ENCODE measurements at regions not wholly inside any gene's neighbourhood (a gene's known extent, or its start where the extent isn't known, plus 50 kb on each side); places are given as distances from the start of the nearest gene placed in this dataset.

DNA sequence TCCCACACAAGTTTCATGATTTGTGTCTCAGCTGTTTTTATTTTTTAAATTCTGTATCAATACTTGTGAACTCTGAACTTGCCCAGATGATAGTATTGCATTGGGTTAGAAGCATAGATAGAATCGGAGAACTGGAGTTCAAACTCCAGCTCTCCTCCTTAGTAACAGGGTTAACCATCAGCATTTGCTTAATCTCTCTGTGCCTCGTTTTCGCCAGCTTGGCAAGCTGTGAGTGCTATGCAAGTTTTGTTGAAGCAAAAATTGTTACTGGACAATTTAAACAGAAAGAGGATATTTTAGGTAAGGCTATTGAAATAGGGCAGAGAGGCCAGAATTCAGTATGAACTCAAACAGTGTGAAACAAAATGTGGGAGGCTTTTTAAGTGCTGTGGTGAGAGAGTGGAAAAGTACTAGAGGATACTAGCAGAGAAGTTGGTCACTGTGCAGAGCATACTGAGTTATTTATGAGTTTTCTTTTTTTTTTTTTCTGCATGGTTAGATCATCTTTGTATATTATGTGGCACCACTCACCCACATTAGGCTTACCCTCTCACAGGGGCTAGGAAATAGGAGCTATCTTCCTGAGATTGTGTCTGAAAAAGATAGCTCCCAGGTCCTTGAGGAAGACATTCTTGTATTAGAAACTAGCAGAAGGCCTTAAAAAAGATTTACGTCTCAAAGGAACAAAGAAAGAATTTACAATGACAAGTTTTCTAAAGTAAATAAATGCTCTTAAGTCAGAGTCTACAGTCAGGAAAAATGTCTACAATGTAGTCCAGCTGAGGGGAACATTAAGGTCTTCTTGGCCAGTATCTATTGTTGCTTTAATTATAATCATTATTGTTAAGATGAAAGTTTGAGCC, 1126.6 kb downstream of the FAT4 start:
- no peak overlapping the region for H3K4me3 ChIP-seq (ENCODE audit: low read depth, low read length)
- TF ChIP-seq, protein P1, sequence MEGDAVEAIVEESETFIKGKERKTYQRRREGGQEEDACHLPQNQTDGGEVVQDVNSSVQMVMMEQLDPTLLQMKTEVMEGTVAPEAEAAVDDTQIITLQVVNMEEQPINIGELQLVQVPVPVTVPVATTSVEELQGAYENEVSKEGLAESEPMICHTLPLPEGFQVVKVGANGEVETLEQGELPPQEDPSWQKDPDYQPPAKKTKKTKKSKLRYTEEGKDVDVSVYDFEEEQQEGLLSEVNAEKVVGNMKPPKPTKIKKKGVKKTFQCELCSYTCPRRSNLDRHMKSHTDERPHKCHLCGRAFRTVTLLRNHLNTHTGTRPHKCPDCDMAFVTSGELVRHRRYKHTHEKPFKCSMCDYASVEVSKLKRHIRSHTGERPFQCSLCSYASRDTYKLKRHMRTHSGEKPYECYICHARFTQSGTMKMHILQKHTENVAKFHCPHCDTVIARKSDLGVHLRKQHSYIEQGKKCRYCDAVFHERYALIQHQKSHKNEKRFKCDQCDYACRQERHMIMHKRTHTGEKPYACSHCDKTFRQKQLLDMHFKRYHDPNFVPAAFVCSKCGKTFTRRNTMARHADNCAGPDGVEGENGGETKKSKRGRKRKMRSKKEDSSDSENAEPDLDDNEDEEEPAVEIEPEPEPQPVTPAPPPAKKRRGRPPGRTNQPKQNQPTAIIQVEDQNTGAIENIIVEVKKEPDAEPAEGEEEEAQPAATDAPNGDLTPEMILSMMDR (IDR thresholded peaks at IDR 0.05; ENCODE audit: low read depth, low read length) = no peak
- H3K27me3 ChIP-seq (ENCODE audit: insufficient read depth, low read depth, severe bottlenecking) = no peaks in the 10 kb centered on the region
- DNase-seq = no peak
- no peak overlapping the region for H3K27ac ChIP-seq
- H3K36me3 ChIP-seq = no peaks in the 10 kb centered on the region
- no peaks in the 10 kb centered on the region for H3K9me3 ChIP-seq (ENCODE audit: severe bottlenecking)

DNA sequence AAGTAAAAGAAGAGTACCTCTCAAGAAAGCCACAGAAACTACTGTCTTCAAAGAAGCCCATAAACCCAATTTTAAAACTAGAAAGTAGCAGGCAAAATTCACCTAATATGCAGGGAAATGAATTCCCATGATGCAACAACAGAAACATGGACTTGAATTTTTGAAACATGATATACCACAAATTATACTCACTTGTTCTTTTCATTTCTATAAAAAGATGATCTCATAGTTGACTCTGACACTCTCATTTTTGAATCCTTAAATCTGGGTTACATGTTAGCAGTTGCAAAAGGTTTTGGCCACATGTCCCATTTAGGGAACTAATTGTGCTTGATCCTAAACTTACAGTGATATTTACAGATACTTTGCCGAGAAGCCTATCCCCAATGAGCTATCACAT, 1130.8 kb downstream of the FAT4 start:
- H3K4me3 ChIP-seq (ENCODE audit: low read depth, low read length) = no peak overlapping the region
- no peaks in the 10 kb centered on the region for H3K27me3 ChIP-seq (ENCODE audit: insufficient read depth, low read depth, severe bottlenecking)
- TF ChIP-seq, protein P1 (IDR thresholded peaks at IDR 0.05; ENCODE audit: low read depth, low read length) = no peak
- H3K9me3 ChIP-seq (ENCODE audit: severe bottlenecking) = no peaks in the 10 kb centered on the region
- H3K27ac ChIP-seq = no peak overlapping the region
- DNase-seq = no peak
- H3K36me3 ChIP-seq = no peaks in the 10 kb centered on the region

DNA sequence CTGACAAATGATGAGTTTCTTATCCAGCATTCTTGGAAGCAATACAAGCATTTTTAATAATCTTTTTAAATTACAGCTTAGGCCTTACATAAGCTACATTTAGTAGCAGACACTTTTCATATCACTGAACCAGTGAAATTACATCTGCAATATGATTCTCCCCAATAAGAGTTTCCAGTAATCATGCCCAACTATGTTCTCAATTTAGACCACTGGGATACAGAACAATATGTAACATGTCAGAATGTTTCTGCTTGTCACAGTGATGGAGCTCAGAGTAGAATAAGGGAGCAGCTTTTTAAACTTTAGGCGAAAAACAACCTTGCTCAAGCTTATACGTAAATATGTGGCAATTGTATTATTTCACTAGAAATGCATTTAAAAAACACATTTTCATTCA, 1132.2 kb downstream of the FAT4 start:
- Histone ChIP-seq H3K27me3 (ENCODE audit: insufficient read depth, low read depth, severe bottlenecking) (no peaks in the 10 kb centered on the region), H3K4me3 (ENCODE audit: low read depth, low read length) (no peak overlapping the region), H3K27ac (no peak overlapping the region), H3K36me3 (no peaks in the 10 kb centered on the region), H3K9me3 (ENCODE audit: severe bottlenecking) (no peaks in the 10 kb centered on the region)
- DNase-seq = no peak
- TF ChIP-seq, protein P1 (IDR thresholded peaks at IDR 0.05; ENCODE audit: low read depth, low read length) = no peak

DNA sequence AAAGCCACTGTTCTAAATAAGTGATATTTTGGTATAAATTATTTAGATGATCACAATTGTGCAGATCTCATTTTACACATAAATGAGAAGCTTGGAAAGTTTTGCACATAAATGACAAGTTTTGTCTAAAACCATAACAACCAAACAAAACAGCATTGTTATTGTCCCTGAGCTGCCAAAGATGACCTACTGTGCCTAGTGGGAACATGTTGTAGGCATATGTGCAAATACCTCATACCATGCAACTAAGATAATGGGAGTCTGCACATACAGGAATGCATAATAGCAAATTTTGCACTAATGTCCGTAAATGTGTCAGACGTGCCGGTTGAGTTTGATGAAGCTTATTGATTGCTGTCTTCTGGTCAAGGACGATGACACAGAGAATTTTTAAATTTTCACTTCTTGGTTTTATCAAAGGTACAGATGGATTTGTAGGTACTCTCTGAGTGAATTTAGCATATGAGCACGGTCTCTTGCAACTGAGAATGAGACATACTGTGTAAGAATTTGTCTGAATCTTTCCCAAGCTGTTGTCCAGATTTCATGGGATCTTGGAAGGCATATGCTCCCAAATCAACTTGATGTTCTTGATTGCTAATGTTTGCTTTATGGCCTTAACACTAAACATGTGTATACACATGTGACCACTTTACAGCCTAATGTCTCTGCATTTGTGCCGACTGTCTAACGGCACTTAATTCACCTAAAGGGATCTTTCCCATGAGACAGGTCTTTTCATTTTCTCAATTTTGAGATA, 1133.5 kb downstream of the FAT4 start:
- no peaks in the 10 kb centered on the region for H3K36me3 ChIP-seq
- no peak for DNase-seq
- H3K27ac ChIP-seq = no peak overlapping the region
- no peaks in the 10 kb centered on the region for H3K27me3 ChIP-seq (ENCODE audit: insufficient read depth, low read depth, severe bottlenecking)
- no peaks in the 10 kb centered on the region for H3K9me3 ChIP-seq (ENCODE audit: severe bottlenecking)
- no peak overlapping the region for H3K4me3 ChIP-seq (ENCODE audit: low read depth, low read length)
- TF ChIP-seq, protein P1 (IDR thresholded peaks at IDR 0.05; ENCODE audit: low read depth, low read length) = no peak

DNA sequence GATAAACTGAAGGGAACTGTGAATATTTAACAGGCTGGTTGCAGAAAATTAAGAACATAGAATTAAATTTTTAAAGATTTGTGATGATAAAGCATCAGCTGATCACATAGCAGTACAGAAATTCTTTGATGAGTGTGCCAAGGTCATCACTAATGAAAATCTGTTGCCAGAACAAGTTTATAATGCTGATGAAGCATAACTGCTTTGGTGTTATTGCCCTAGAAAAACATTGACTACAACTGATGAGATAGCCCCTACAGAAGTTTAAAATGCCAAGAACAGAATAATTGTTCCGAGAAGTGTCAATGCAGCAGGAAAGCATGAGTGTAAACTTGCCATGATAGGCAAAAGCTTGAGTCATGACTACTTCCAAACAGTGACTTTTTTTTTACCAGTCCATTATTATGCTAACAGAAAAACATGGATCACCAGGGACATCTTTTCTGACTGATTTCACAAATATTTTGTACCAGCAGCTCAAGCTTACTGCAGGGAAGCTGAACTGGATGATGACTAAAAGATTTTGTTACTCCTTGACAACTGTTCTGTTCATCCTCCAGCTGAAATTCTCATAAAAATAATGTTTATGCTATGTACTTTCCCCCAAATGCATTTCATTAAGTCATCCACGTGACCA, 1136.6 kb downstream of the FAT4 start:
- Histone ChIP-seq H3K27ac (no peak overlapping the region), H3K27me3 (ENCODE audit: insufficient read depth, low read depth, severe bottlenecking) (no peaks in the 10 kb centered on the region), H3K9me3 (ENCODE audit: severe bottlenecking) (no peaks in the 10 kb centered on the region), H3K36me3 (no peaks in the 10 kb centered on the region), H3K4me3 (ENCODE audit: low read depth, low read length) (no peak overlapping the region)
- DNase-seq = no peak
- TF ChIP-seq, protein P1 (IDR thresholded peaks at IDR 0.05; ENCODE audit: low read depth, low read length) = no peak
